ENCODE measurements at regions not wholly inside any gene's neighbourhood (a gene's known extent, or its start where the extent isn't known, plus 50 kb on each side); places are given as distances from the start of the nearest gene placed in this dataset.

DNA sequence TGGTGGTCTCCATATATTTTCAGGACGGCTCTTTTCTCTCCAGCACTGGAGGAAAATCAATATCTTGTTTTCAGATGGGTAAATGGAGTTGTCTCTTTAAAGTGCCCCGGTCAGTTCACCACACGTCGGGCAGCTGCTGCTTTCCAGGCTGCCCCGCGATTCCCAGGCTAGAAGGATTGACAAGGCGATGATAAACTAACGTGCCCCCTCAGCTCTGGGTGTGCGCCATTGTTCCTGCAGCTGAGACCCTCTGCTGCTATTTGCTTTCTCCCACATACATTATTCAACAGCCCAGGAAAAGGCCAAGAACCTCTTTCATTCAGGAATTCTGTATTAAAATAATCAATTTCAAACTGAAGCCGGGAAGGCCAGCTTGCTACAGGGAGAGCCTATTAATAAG is 254.5 kb downstream of the SOX3 start:
- TF ChIP-seq POLR2AphosphoS5 (IDR thresholded peaks at IDR 0.05; ENCODE audit: insufficient read depth, low read depth, low read length), result no peak
- TF ChIP-seq, protein P1, sequence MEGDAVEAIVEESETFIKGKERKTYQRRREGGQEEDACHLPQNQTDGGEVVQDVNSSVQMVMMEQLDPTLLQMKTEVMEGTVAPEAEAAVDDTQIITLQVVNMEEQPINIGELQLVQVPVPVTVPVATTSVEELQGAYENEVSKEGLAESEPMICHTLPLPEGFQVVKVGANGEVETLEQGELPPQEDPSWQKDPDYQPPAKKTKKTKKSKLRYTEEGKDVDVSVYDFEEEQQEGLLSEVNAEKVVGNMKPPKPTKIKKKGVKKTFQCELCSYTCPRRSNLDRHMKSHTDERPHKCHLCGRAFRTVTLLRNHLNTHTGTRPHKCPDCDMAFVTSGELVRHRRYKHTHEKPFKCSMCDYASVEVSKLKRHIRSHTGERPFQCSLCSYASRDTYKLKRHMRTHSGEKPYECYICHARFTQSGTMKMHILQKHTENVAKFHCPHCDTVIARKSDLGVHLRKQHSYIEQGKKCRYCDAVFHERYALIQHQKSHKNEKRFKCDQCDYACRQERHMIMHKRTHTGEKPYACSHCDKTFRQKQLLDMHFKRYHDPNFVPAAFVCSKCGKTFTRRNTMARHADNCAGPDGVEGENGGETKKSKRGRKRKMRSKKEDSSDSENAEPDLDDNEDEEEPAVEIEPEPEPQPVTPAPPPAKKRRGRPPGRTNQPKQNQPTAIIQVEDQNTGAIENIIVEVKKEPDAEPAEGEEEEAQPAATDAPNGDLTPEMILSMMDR (IDR thresholded peaks at IDR 0.05; ENCODE audit: extremely low read depth in 1 of 2, insufficient read depth in 1 of 2, low read depth in 1 of 2, low read length in 2 of 2), result no peak

All from endothelial cell of umbilical vein (primary cell).